ENCODE measurements at regions not wholly inside any gene's neighbourhood (a gene's known extent, or its start where the extent isn't known, plus 50 kb on each side); places are given as distances from the start of the nearest gene placed in this dataset.

DNA sequence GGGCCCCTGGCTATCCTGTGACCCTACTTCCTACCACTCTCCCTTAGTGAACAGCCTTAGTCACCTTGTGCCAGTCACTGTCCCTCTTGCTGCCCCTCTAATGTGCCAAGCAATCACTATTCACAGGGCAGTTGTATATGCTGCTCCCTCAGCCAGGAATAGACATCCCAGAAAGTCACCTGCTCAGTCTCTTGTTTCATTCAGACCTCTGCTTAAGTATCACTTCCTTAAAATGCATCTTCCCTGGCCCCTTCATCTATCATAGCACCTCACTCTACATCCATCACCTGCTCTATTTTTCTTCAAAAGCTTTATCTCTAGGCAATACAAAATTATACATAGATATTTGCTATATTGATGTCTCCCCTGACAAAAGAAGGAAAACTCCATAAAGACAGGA, 328.4 kb upstream of the NFE2L3 start:
- TF ChIP-seq, protein P1, sequence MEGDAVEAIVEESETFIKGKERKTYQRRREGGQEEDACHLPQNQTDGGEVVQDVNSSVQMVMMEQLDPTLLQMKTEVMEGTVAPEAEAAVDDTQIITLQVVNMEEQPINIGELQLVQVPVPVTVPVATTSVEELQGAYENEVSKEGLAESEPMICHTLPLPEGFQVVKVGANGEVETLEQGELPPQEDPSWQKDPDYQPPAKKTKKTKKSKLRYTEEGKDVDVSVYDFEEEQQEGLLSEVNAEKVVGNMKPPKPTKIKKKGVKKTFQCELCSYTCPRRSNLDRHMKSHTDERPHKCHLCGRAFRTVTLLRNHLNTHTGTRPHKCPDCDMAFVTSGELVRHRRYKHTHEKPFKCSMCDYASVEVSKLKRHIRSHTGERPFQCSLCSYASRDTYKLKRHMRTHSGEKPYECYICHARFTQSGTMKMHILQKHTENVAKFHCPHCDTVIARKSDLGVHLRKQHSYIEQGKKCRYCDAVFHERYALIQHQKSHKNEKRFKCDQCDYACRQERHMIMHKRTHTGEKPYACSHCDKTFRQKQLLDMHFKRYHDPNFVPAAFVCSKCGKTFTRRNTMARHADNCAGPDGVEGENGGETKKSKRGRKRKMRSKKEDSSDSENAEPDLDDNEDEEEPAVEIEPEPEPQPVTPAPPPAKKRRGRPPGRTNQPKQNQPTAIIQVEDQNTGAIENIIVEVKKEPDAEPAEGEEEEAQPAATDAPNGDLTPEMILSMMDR (IDR thresholded peaks at IDR 0.05 in 2 of 3, conservative IDR thresholded peaks at IDR 0.05 in 1 of 3; ENCODE audit: borderline replicate concordance in 1 of 3, insufficient read depth in 1 of 3, low read depth in 2 of 3, low read length in 2 of 3) = no peak
- no peak for TF ChIP-seq POLR2A (IDR thresholded peaks at IDR 0.05; ENCODE audit: borderline replicate concordance, extremely low read depth, insufficient read depth, insufficient read length)
- no peak for TF ChIP-seq POLR2AphosphoS5 (IDR thresholded peaks at IDR 0.05; ENCODE audit: low read depth, low read length)
- TF ChIP-seq ELF1 (IDR thresholded peaks at IDR 0.05; ENCODE audit: borderline replicate concordance, low read depth) = no peak

All from HCT116 (cell line).